Glomerular visceral epithelial cell (primary cell): ENCODE measurements at regions not wholly inside any gene's neighbourhood (a gene's known extent, or its start where the extent isn't known, plus 50 kb on each side); places are given as distances from the start of the nearest gene placed in this dataset.
"Not testable (repeated sequence)": the region's sequence is repeated elsewhere in the genome, so short reads cannot be mapped to it uniquely, and the experiment has no call there.

ENCODE experiments used
- DNase-seq: peaks from one replicate; pipeline ENCODE4 v3.0.0-alpha.2; 2016; ENCODE audit errors: extremely low spot score

DNA sequence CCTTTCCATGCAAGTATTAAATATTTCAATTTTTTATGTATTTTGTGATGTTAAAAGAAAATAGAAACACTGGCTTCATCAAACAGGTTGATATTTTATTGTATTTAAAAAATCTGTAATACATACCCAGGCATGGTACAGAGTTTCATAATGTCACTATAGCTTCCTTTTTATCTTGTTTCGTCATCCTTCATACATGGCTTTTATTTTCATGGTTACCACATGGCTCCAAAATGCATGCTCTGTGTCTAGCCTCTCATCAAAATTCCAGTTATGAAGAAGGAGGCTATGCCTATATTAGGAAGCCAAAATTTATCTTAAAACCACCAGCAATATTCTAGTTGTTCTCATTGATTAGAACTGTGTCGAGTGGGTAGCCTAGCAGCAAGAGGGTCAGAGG lies 464.8 kb downstream of the BTG1 start:
- DNase-seq = no peak

DNA sequence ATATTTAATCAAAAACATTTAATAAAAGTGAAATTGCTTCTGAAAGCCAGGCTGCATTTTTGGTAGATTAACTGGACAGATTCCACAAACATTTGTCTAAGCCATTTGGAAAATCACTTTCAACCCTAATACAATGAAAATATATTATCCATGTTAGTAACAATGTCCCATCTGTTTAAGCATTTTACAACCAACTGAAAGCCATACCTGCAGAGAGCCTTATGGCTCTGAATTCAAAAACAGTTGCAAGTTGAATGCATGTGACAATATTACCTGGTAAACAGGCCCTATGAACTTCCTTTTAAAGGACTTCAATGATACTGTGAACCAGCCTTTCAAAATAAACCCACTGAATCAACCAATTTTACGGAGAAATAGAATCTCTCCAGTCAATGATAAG lies 468.1 kb downstream of the BTG1 start:
- DNase-seq = no peak

DNA sequence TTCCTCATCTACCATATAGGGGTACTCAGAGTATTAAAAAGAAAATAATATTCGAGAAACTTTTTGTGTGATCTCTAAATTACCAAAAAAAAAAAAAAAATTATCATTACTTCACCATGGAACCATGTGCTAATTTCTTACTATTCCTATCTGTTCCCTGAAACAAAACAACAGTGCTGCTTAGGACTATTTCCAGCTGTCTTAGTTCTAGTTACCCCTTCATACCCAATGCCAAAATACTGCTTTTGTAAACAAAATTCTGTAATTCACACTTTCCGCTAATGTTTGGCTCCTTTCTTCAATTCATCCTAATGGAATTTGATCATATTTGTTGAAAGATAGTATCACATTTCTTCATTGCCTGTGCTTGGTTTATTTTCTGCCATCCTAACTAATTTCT lies 470.2 kb downstream of the BTG1 start:
- DNase-seq = no peak

DNA sequence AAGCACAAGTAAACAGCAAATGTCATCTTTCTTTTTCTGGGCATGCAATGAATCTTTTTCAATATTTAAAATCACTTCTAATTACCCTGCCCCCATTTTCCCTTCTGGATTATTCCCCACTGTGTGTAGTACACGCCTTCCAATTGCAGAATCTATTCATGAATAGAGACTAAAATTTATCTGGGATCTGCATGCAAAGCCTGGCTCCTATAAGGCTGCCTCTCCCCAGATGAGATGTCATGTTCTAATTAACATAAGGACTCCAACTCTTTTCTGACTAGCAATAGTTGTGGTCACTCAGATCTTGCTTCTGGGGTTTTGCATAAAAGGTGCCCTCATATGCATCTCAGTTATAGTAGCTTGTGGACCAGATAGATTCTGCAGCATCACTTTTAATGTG lies 473.5 kb downstream of the BTG1 start:
- DNase-seq = no peak

DNA sequence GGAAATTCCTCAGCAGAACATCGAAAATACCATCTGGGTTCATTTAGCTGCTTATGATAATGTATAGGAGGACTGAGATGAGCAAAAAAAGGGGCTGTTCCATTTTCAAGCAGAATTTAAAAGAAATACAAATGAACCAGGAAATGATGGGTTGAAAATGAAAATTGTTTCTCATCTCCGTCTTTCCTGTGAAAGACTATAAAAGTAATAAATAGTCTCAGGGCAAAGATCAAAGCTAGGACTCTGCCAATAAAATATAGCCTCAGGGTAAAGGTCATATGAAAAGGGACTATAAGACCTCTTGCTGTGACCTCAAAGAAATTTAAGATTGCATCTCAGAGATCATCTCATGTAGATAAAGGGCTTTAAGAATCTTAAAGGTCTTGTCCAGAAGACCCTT lies 478.0 kb downstream of the BTG1 start:
- DNase-seq = no peak

GRCh38 chr12:91663744-91664143 lies 481.1 kb upstream of the DCN start:
- no peak for DNase-seq

- no peak for DNase-seq
Measured at GRCh38 chr12:91663310-91663709, 480.7 kb upstream of the DCN start.

DNA sequence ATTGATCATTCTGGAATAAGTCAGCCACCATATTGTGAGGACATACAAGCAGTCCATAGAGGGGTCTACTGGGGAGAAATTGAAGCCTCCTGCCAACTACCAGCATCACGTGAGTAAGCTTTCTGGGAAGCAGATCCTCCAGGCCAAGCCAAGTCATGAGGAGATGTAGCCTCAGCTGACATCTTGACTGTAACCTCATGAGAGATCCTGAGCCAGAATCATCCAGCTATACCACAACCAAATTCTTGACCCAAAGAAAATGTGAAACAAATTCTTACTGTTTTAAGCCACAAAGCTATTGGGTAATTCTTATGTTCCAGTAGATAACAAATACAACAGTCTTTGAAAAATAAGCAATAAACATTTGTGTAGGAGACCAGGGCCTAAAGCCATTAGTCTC lies 479.4 kb upstream of the DCN start:
- DNase-seq = no peak

DNA sequence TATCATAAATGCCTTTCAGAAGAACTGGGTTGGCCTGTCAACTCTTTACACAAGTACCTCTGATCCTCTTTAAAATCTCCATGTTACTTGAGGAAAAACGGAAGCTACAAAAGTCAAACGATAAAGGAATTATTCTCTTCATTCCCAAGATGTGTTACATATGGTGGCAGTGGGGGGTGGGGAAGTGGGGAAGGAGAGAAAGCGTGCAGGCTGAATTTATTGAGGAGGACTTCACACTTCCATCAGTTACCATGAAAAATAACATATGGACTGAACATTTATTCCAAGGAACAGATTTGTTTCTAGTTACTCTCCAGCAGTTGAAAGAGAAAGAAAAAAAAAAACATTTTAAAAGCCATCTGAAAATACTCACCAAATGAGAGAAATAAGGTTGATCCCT lies 474.4 kb upstream of the DCN start:
- no peak for DNase-seq

DNA sequence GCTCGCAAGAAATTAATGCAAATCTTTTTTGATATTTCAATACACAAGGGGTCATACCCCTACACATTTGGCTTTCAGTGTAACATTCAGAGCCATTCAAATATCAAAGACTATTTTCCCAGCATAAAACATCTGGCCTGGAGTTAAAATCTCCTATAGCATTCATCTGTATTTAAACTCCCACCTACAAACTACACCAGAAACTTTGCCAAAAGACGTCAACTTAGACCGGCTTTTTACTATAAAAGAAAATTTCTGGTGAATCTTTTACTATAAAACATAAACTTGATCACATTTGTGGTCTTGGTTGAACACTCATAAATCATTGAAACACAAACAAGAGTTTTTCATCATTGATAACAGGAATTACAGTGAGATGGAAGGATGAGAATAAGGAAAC lies 473.3 kb upstream of the DCN start:
- no peak for DNase-seq

DNA sequence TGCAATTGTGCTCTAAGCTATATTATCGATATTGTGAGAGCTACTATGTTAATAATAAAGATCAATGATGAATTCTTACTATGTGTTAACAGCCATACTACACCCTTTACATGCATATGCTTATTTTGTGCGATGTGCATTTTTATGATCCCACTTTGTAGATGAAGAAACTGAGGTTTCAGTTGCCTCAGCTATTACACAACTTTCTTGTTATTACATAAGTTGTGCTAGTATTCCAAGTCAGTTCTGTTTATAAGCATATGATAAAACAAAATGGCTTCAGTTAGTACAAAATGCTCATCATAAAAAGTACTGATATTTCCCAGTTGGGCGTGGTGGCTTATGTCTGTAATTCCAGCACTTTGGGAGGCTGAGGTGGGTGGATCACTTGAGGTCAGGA lies 471.5 kb upstream of the DCN start:
- DNase-seq = no peak

DNA sequence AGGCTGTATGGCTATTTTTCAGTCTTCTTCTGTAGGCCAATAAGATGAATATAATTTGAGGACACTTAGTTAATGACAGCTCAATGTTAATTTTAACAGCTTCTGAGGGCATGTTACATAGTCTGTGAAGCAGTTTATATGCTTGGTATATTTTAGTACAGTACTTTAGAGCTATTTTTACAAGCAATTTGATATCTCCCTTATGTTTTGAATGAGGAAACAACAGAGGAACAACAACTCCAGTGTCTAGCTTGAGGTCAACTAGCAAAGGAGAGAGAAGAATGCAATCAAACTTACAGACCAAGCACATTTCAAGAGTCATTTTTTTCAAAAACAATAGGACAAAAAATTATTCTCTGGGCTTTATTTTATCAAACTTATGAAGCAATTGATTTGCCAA lies 469.1 kb upstream of the DCN start:
- no peak for DNase-seq

DNA sequence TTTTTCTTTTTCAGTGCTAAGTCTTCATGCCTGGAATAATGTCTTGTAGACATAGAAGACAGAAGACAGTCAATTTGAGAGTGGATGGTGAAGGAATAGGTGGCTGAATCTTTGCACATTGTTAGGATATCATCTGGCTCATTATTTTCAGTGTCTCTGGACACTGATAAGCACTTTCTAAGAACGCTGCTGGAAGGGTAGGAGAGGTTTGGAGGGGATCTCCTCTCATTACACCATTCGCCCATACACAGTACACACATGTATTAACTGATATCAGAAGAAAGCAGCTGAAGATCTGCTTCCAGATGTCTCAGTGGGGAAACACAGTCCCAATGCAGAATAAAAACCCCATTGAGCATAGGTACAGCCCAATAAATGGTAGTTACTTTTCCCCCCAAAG lies 461.1 kb upstream of the DCN start:
- DNase-seq = no peak

DNA sequence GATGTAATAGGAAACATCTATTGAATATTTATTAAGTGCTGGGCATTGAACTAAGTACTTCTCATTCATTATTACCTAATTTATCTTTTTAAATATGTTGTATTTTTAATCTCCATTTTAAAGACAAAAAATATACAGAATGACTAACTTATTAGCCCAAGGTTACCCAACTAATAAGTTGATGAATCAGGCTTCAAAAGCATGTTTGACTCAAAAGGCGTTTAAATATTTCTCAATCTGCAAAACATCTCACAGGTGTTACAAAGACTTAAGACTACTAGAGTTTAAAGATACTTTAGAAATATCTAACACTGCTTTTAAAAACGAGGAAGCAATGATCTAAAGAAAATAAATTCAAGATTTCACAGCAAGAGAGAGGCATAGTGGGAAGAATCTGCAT lies 457.4 kb upstream of the DCN start:
- no peak for DNase-seq

DNA sequence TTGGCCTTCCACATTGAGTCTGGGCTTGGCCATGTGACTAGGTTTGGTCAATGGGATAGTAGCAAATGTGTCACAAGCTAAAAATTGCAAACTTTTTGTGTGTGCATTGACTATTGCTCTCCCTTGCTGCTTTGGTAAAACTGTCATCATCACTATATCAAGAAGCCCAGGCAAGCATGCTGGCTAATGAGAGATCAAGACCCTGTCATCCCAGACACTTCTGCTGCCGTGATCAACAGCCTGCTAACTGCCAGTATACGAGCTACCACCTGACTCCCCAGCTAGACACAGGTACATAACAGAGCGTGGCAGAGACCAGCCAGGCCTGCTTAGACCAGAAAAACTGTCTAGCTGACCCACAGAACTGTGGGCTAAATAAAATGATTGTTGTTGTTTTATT lies 456.7 kb upstream of the DCN start:
- no peak for DNase-seq

GRCh38 chr12:91637789-91638624 lies 455.4 kb upstream of the DCN start:
- no peak for DNase-seq

DNA sequence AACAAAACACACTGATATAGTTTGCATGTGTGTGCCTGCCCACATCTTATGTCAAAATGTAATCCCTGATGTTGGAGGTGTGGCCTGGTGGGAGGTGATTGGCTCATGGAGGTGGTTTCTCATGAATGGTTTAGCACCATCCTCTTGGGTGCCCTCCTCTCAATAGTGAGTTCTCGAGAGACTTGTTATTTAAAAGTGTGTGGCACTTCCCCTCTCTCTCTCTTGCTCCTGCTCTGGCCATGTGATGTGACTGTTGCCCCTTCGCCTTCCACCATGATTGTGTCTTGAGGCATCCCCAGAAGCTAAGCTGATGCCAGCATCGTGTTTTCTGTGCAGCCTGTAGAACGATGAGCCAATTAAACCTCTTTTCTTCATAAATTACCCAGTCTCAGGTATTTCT lies 454.1 kb upstream of the DCN start:
- no peak for DNase-seq

- DNase-seq = not testable (repeated sequence)
Measured at GRCh38 chr12:91634386-91634713, 451.7 kb upstream of the DCN start.

GRCh38 chr12:91633734-91634357 lies 451.2 kb upstream of the DCN start:
- no peak for DNase-seq

GRCh38 chr12:91633206-91633605 lies 450.6 kb upstream of the DCN start:
- DNase-seq = no peak

DNA sequence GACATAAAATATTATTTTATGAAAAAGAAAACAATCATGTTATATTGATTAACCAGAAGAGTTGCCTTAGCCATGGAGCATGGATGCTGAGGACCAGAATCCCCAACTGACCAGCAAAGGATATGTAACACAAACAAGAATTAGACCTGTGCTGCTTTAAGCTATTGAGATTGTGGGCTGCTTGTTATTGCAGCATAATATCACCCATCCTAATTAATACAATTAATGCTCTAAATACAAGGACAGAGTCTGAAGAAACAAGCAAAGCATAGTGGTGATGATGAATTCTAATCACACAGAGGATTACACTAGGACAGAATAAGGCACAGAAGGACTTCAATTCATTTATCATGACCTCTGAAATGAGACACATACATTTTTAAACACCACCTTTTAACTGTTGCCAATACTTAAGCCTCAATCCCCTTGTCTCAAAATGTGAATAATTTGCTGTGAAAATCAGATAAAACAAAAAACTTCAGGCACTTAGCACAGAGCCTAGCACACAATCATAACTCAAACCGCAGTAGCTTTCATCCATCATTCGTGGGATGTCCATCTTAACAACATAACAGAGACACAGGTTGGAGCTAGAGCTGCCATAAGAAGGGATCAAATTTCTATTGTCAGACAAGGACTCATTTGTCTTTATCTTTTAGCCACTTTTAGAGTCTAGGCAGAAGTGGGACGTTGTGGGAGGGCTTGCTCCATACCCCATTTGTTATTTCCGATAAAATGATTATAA lies 449.6 kb upstream of the DCN start:
- no peak for DNase-seq

GRCh38 chr12:91630596-91631293 lies 448.1 kb upstream of the DCN start:
- no peak for DNase-seq

DNA sequence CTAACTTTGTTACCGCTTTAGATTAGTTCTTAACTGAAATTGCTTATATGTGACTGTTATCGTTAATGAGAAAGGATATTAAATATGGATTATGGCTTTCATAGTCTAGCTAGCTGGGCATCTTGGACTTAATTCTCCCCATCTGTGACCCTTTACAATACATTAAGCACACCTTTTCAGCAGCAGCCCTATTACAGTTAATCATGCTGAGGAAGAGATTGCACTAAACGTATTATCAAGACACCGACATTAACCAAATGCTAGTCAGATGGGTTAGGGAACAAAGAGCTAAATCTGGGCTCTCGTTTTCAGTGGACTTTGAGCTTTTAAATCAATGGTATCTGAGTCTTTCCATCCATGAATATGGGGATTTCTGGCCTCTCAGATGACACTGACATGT lies 447.5 kb upstream of the DCN start:
- no peak for DNase-seq
